HG02938 (cell line): ENCODE measurements at regions not wholly inside any gene's neighbourhood (a gene's known extent, or its start where the extent isn't known, plus 50 kb on each side); places are given as distances from the start of the nearest gene placed in this dataset.

Source experiments
- ATAC-seq: cut with Tn5 transposase; IDR thresholded peaks from one replicate; pipeline ENCODE4 v1.9.1; 2021; ENCODE audit warnings: mild to moderate bottlenecking, moderate library complexity; ENCODE audit not compliant: unreplicated experiment

GRCh38 chr2:12965540-12966269 is 249.0 kb downstream of the TRIB2 start:
- no peak for ATAC-seq

GRCh38 chr2:12967804-12968203 is 251.1 kb downstream of the TRIB2 start:
- no peak for ATAC-seq

GRCh38 chr2:12968399-12968798 is 251.7 kb downstream of the TRIB2 start:
- ATAC-seq = no peak

- ATAC-seq = no peak
Measured at GRCh38 chr2:12970861-12971260, 254.1 kb downstream of the TRIB2 start.

GRCh38 chr2:12971581-12972365 is 255.0 kb downstream of the TRIB2 start:
- ATAC-seq = no peak

- ATAC-seq = no peak
Measured at GRCh38 chr2:12978066-12978835, 261.5 kb downstream of the TRIB2 start.

- ATAC-seq = no peak
Measured at GRCh38 chr2:12979066-12979465, 262.3 kb downstream of the TRIB2 start.

- no peak for ATAC-seq
Measured at GRCh38 chr2:12980817-12981216, 264.1 kb downstream of the TRIB2 start.

GRCh38 chr2:12982149-12982584 is 265.4 kb downstream of the TRIB2 start:
- no peak for ATAC-seq

GRCh38 chr2:12987246-12987645 is 270.5 kb downstream of the TRIB2 start:
- no peak for ATAC-seq

GRCh38 chr2:12988279-12988678 is 271.5 kb downstream of the TRIB2 start:
- ATAC-seq = no peak

GRCh38 chr2:12990523-12990922 is 273.8 kb downstream of the TRIB2 start:
- no peak for ATAC-seq

GRCh38 chr2:12998685-12999084 is 281.9 kb downstream of the TRIB2 start:
- ATAC-seq = no peak

- ATAC-seq = no peak
Measured at GRCh38 chr2:13000664-13001363, 284.1 kb downstream of the TRIB2 start.

GRCh38 chr2:13001408-13001807 is 284.7 kb downstream of the TRIB2 start:
- ATAC-seq = no peak

- ATAC-seq = no peak
Measured at GRCh38 chr2:13002536-13003331, 286.0 kb downstream of the TRIB2 start.

GRCh38 chr2:13003500-13003899 is 286.8 kb downstream of the TRIB2 start:
- no peak for ATAC-seq

GRCh38 chr2:13005048-13005447 is 288.3 kb downstream of the TRIB2 start:
- no peak for ATAC-seq

- no peak for ATAC-seq
Measured at GRCh38 chr2:13005761-13006335, 289.1 kb downstream of the TRIB2 start.

GRCh38 chr2:13006426-13006825 is 289.7 kb downstream of the TRIB2 start:
- no peak for ATAC-seq
